HCT116 (cell line): ENCODE measurements at regions not wholly inside any gene's neighbourhood (a gene's known extent, or its start where the extent isn't known, plus 50 kb on each side); places are given as distances from the start of the nearest gene placed in this dataset.

Experiments
- ATAC-seq: fragments of 200-7000 bp; cut with Tn5 transposase; 2 replicates; pipeline ENCODE4 v1.9.1; 2020; ENCODE audit warnings: mild to moderate bottlenecking, moderate library complexity
- BruUV-seq: library from RNA; stranded (reverse); fragments of 400-500 nt; replicated peaks from 2 replicates; lab custom pipeline; 2021; lab: Mats Ljungman, UMichigan
- CTCF ChIA-PET: fragments of 300-600 bp; sonication (Branson Sonifier 250); formaldehyde crosslinking; loops from one replicate; lab custom pipeline; 2021; ENCODE audit warnings: antibody characterized with exemption; lab: Charles Lee
- POLR2A ChIA-PET: fragments of 300-600, 350-600 bp; sonication (Branson Sonifier 250); formaldehyde crosslinking; loops from one replicate; lab custom pipeline; 2021; ENCODE audit warnings: antibody characterized with exemption; lab: Charles Lee
- RAD21 ChIA-PET, 2 experiments: fragments of 300-600 bp; sonication (Branson Sonifier 250); formaldehyde crosslinking; loops; one replicate each; lab custom pipeline; 2023; ENCODE audit warnings: low total read pairs in 2 of 2; ENCODE audit not compliant: uncharacterized antibody in 2 of 2, unreplicated experiment in 2 of 2, low non-redundant PET in 1 of 2; lab: Charles Lee
- DNase-seq: peaks from one replicate; pipeline ENCODE4 v3.0.0-alpha.2; 2010; ENCODE audit warnings: low read depth, low spot score
- H2AFZ ChIP-seq: fragments of 200-600 bp; shearing (Covaris generic), sonication (generic); 2 replicates; pipeline ENCODE4 v1.6.1; 2017; ENCODE audit warnings: low read depth, mixed run types, mixed read lengths, antibody characterized with exemption, low read length; ENCODE audit not compliant: poor library complexity, severe bottlenecking
- H3K27ac ChIP-seq: 2 replicates; pipeline ENCODE4 v1.5.1; 2012; ENCODE audit warnings: low read depth, low read length
- H3K27me3 ChIP-seq: fragments of 200-600 bp; sonication (generic); 2 replicates; pipeline ENCODE4 v1.6.1; 2016; ENCODE audit warnings: mixed run types, low read length, mixed read lengths; ENCODE audit not compliant: insufficient read depth
- H3K36me3 ChIP-seq, 2 experiments: fragments of 200-500 bp in 1 of 2; fragments of 200-600 bp in 1 of 2; sonication (Bioruptor generic) in 1 of 2; sonication (generic) in 1 of 2; 2 replicates each; pipeline versions ENCODE4 v1.5.1 to v1.6.1; 2014 to 2016; ENCODE audit warnings: low read length in 2 of 2, inconsistent platforms in 1 of 2, mixed read lengths in 1 of 2, mixed run types in 1 of 2; ENCODE audit not compliant: insufficient read depth in 2 of 2, control insufficient read depth in 1 of 2
- H3K4me1 ChIP-seq, 2 experiments: fragments of 200-600 bp in 1 of 2; sonication (generic) in 1 of 2; 2 replicates each; pipeline versions ENCODE4 v1.5.1 to v1.6.1; 2012 to 2017; ENCODE audit warnings: low read length in 2 of 2, inconsistent platforms in 1 of 2, mild to moderate bottlenecking in 1 of 2, mixed read lengths in 1 of 2, mixed run types in 1 of 2, moderate library complexity in 1 of 2; ENCODE audit not compliant: insufficient read depth in 2 of 2, control insufficient read depth in 1 of 2
- H3K4me2 ChIP-seq: fragments of 200-600 bp; sonication (generic); 2 replicates; pipeline ENCODE4 v1.6.1; 2017; ENCODE audit warnings: mixed run types, low read length, mixed read lengths
- H3K4me3 ChIP-seq, 2 experiments: fragments of 200-600 bp in 1 of 2; sonication (generic) in 1 of 2; replicated peaks in 1 of 2; 2 replicates each; pipeline ENCODE4 v1.5.1; 2011 to 2016; ENCODE audit warnings: low read length in 2 of 2, control low read depth in 1 of 2, low read depth in 1 of 2, mild to moderate bottlenecking in 1 of 2, mixed read lengths in 1 of 2, mixed run types in 1 of 2
- H3K79me2 ChIP-seq: fragments of 200-600 bp; sonication (generic); 2 replicates; pipeline ENCODE4 v1.6.1; 2017; ENCODE audit warnings: mild to moderate bottlenecking, mixed run types, low read length, moderate library complexity, mixed read lengths; ENCODE audit not compliant: insufficient read depth
- H3K9ac ChIP-seq: fragments of 200-600 bp; sonication (generic); 2 replicates; pipeline ENCODE4 v1.6.1; 2016; ENCODE audit warnings: low read length, mixed read lengths
- H3K9me2 ChIP-seq: fragments of 200-600 bp; sonication (generic), shearing (Covaris generic); 2 replicates; pipeline ENCODE4 v1.6.1; 2017; ENCODE audit warnings: mixed run types, mild to moderate bottlenecking, moderate library complexity; ENCODE audit not compliant: insufficient read depth
- H3K9me3 ChIP-seq, 2 experiments: fragments of 200-500 bp in 1 of 2; fragments of 200-600 bp in 1 of 2; sonication (Bioruptor generic) in 1 of 2; sonication (generic) in 1 of 2; 2 replicates each; pipeline ENCODE4 v1.6.1; 2014 to 2017; ENCODE audit warnings: low read length in 2 of 2, mixed read lengths in 2 of 2, inconsistent platforms in 1 of 2, low read depth in 1 of 2, mild to moderate bottlenecking in 1 of 2, mixed run types in 1 of 2, moderate library complexity in 1 of 2; ENCODE audit not compliant: control insufficient read depth in 1 of 2, insufficient read depth in 1 of 2
- H4K20me1 ChIP-seq: fragments of 200-600 bp; sonication (generic), shearing (Covaris generic); 2 replicates; pipeline ENCODE4 v1.6.1; 2017; ENCODE audit warnings: mixed run types, mild to moderate bottlenecking, moderate library complexity; ENCODE audit not compliant: insufficient read depth
- ATF3 ChIP-seq: IDR thresholded peaks from 2 replicates; pipeline ENCODE4 v1.6.1; 2012
- EZH2 ChIP-seq: fragments of 200-600 bp; sonication (generic); IDR thresholded peaks from 2 replicates; pipeline ENCODE4 v1.6.1; 2017; ENCODE audit warnings: antibody characterized with exemption, mixed run types
- FOSL1 ChIP-seq: IDR thresholded peaks from 2 replicates; pipeline ENCODE4 v1.6.1; 2012; ENCODE audit warnings: low read depth
- POLR2A ChIP-seq: IDR thresholded peaks from 2 replicates; pipeline ENCODE4 v1.7.0; 2011; ENCODE audit warnings: borderline replicate concordance; ENCODE audit not compliant: insufficient read depth, insufficient read length; ENCODE audit errors: extremely low read depth
- RAD21 ChIP-seq: IDR thresholded peaks from 2 replicates; pipeline ENCODE4 v1.6.1; 2012; ENCODE audit warnings: low read depth, mild to moderate bottlenecking
- SIN3A ChIP-seq: IDR thresholded peaks from 2 replicates; pipeline ENCODE4 v1.6.1; 2012; ENCODE audit warnings: low read depth
- SP1 ChIP-seq: IDR thresholded peaks from 2 replicates; pipeline ENCODE4 v1.6.1; 2012; ENCODE audit warnings: low read depth
- YY1 ChIP-seq: IDR thresholded peaks from 2 replicates; pipeline ENCODE4 v1.6.1; 2011; ENCODE audit warnings: low read length, low read depth, moderate library complexity, mild to moderate bottlenecking; ENCODE audit not compliant: insufficient replicate concordance; ENCODE audit errors: extremely low read depth
- ZBTB33 ChIP-seq: IDR thresholded peaks from 2 replicates; pipeline ENCODE4 v1.6.1; 2011; ENCODE audit warnings: mild to moderate bottlenecking, low read length, moderate library complexity; ENCODE audit not compliant: insufficient replicate concordance; ENCODE audit errors: extremely low read depth
- ZFX ChIP-seq: fragments of 450-650 bp; IDR thresholded peaks from 2 replicates; pipeline ENCODE4 v1.6.1; 2017
- ZNF274 ChIP-seq: fragments of 200-500 bp; sonication (Bioruptor generic); IDR thresholded peaks from 2 replicates; pipeline ENCODE4 v1.6.1; 2014; ENCODE audit warnings: mild to moderate bottlenecking, low read depth, low read length, inconsistent platforms
- intact Hi-C: fragments of 100-400 bp; cut with micrococcal nuclease; formaldehyde crosslinking; loops from 2 replicates; pipeline ENCODE4 v1.10.0; 2022

GRCh38 chr22:27680636-27681035 is 120.9 kb downstream of the MN1 start:
- BruUV-seq: no TSS peak
- no peak overlapping the region for H3K9ac ChIP-seq
- H3K79me2 ChIP-seq: no peaks in the 10 kb centered on the region
- H3K9me2 ChIP-seq: no peaks in the 10 kb centered on the region
- no peak overlapping the region for H3K4me3 ChIP-seq
- no peaks in the 10 kb centered on the region for H4K20me1 ChIP-seq
- H3K4me1 ChIP-seq: peaks cover 3 to 6% of the 10 kb centered on the region in 2 experiments; a peak in 3 of 4 replicates
- DNase-seq (no peak), ATAC-seq (no peak)
- intact Hi-C loops: no loop called here
- H2AFZ ChIP-seq: no peak overlapping the region
- TF ChIP-seq ATF3: no peak
- TF ChIP-seq POLR2A: no peak
- TF ChIP-seq RAD21: no peak
- no peak for TF ChIP-seq YY1
- no peak for TF ChIP-seq ZFX
- no peak for TF ChIP-seq SIN3A
- TF ChIP-seq ZNF274: no peak
- TF ChIP-seq SP1: no peak
- TF ChIP-seq EZH2: no peak
- no peak for TF ChIP-seq FOSL1
- no peak for TF ChIP-seq ZBTB33
- POLR2A ChIA-PET: interaction anchor here (2.9 kb wide), 1 partner anchor 10 kb away, joined by 10 read pairs; no protein-coding TSS in a partner anchor
- H3K9me3 ChIP-seq: no peaks in the 10 kb centered on the region
- H3K36me3 ChIP-seq: no peaks in the 10 kb centered on the region
- no peaks in the 10 kb centered on the region for H3K27me3 ChIP-seq
- no peak overlapping the region for H3K4me2 ChIP-seq
- RAD21 ChIA-PET: no interaction called here
- no peak overlapping the region for H3K27ac ChIP-seq
- CTCF ChIA-PET: interaction anchor here (2.3 kb wide), 1 partner anchor 10 kb away, joined by 6 read pairs; no protein-coding TSS in a partner anchor
